H1 (cell line): ENCODE measurements at regions not wholly inside any gene's neighbourhood (a gene's known extent, or its start where the extent isn't known, plus 50 kb on each side); places are given as distances from the start of the nearest gene placed in this dataset.

Experiments used
- CTCF ChIA-PET: fragments of 300-600 bp; sonication (Branson Sonifier 250); formaldehyde crosslinking; loops from one replicate; lab custom pipeline; 2021; ENCODE audit not compliant: partially characterized antibody; lab: Charles Lee
- POLR2A ChIA-PET: fragments of 300-600 bp; sonication (Branson Sonifier 250); formaldehyde crosslinking; loops from one replicate; lab custom pipeline; 2021; ENCODE audit warnings: inconsistent platforms; ENCODE audit not compliant: partially characterized antibody; lab: Charles Lee
- DNase-seq, 2 experiments: peaks; one replicate each; pipeline versions ENCODE4 v3.0.0 to v3.0.0-alpha.2; 2010 to 2022; ENCODE audit warnings: low spot score in 2 of 2, low read depth in 1 of 2, mixed read lengths in 1 of 2
- FAIRE-seq: peaks from 2 replicates; lab custom pipeline; 2011; peaks lifted over from hg19 to GRCh38; lab: Jason Lieb, UNC
- H2AFZ ChIP-seq: 2 replicates; pipeline ENCODE4 v1.8.1; 2012; ENCODE audit warnings: low read length, inconsistent platforms
- H2AK5ac ChIP-seq: 2 replicates; pipeline ENCODE4 v1.6.1; 2013; ENCODE audit warnings: low read depth, low read length
- H2BK120ac ChIP-seq: replicated peaks from 2 replicates; pipeline ENCODE3; 2013; ENCODE audit warnings: low read depth, low read length, inconsistent platforms
- H2BK12ac ChIP-seq: 2 replicates; pipeline ENCODE4 v1.6.1; 2013; ENCODE audit warnings: low read depth, low read length
- H2BK15ac ChIP-seq: 2 replicates; pipeline ENCODE4 v1.6.1; 2013; ENCODE audit warnings: low read length
- H2BK20ac ChIP-seq: 2 replicates; pipeline ENCODE4 v1.6.1; 2013; ENCODE audit warnings: low read length
- H2BK5ac ChIP-seq: 2 replicates; pipeline ENCODE4 v1.6.1; 2013; ENCODE audit warnings: low read depth, low read length
- H3K14ac ChIP-seq: 2 replicates; pipeline ENCODE4 v1.6.1; 2013; ENCODE audit warnings: inconsistent platforms; ENCODE audit not compliant: insufficient read length
- H3K18ac ChIP-seq: 2 replicates; pipeline ENCODE4 v1.6.1; 2013; ENCODE audit warnings: low read length; ENCODE audit errors: extremely low read depth
- H3K23ac ChIP-seq: 2 replicates; pipeline ENCODE4 v1.6.1; 2013; ENCODE audit warnings: inconsistent platforms; ENCODE audit not compliant: insufficient read length
- H3K23me2 ChIP-seq: 2 replicates; pipeline ENCODE4 v1.6.1; 2013; ENCODE audit warnings: low read depth, low read length
- H3K27ac ChIP-seq: 2 replicates; pipeline ENCODE4 v1.6.1; 2011; ENCODE audit warnings: low read depth, low read length, inconsistent platforms
- H3K27me3 ChIP-seq, 4 experiments: replicated peaks in 1 of 4; 1 replicate in 1 of 4; 2 replicates in 3 of 4; pipeline versions ENCODE4 v1.6.1 to v1.8.1; 2011 to 2013; ENCODE audit warnings: low read length in 3 of 4, mild to moderate bottlenecking in 3 of 4, inconsistent platforms in 2 of 4, mixed read lengths in 2 of 4, moderate library complexity in 1 of 4; ENCODE audit not compliant: control insufficient read depth in 3 of 4, insufficient read depth in 3 of 4; ENCODE audit errors: extremely low read depth in 1 of 4
- H3K36me3 ChIP-seq, 4 experiments: 2 replicates each; pipeline versions ENCODE4 v1.6.1 to v1.8.1; 2011 to 2013; ENCODE audit warnings: mild to moderate bottlenecking in 4 of 4, low read length in 3 of 4, moderate library complexity in 2 of 4, control low read depth in 1 of 4, inconsistent platforms in 1 of 4; ENCODE audit not compliant: insufficient read depth in 4 of 4, control insufficient read depth in 2 of 4
- H3K4ac ChIP-seq: replicated peaks from 2 replicates; pipeline ENCODE3; 2013; ENCODE audit warnings: low read length, low read depth, mixed read lengths, inconsistent platforms; ENCODE audit not compliant: insufficient read length
- H3K4me1 ChIP-seq, 4 experiments: replicated peaks in 1 of 4; 1 replicate in 1 of 4; 2 replicates in 3 of 4; pipeline versions ENCODE4 v1.6.1 to v1.8.1; 2011 to 2013; ENCODE audit warnings: low read length in 3 of 4, inconsistent platforms in 2 of 4, mixed read lengths in 1 of 4; ENCODE audit not compliant: insufficient read depth in 4 of 4, control insufficient read depth in 3 of 4
- H3K4me2 ChIP-seq, 2 experiments: 2 replicates each; pipeline versions ENCODE4 v1.6.1 to v1.8.1; 2011 to 2013; ENCODE audit warnings: low read depth in 2 of 2, low read length in 2 of 2, control low read depth in 1 of 2, inconsistent platforms in 1 of 2, mild to moderate bottlenecking in 1 of 2; ENCODE audit not compliant: insufficient read depth in 1 of 2
- H3K4me3 ChIP-seq, 4 experiments: fragments of 200-600, 300-600 bp in 1 of 4; sonication (generic), shearing (Covaris generic), sonication (Bioruptor Twin) in 1 of 4; 2 replicates each; pipeline versions ENCODE4 v1.5.1 to v1.8.1; 2011 to 2016; ENCODE audit warnings: low read length in 4 of 4, low read depth in 3 of 4, control low read depth in 2 of 4, inconsistent platforms in 2 of 4, mild to moderate bottlenecking in 2 of 4, mixed read lengths in 1 of 4, moderate library complexity in 1 of 4; ENCODE audit not compliant: insufficient read depth in 2 of 4; ENCODE audit errors: extremely low read depth in 1 of 4
- H3K56ac ChIP-seq: replicated peaks from 2 replicates; pipeline ENCODE3; 2013; ENCODE audit warnings: low read depth, mild to moderate bottlenecking, mixed read lengths, low read length, inconsistent platforms; ENCODE audit not compliant: insufficient read length
- H3K79me1 ChIP-seq: 2 replicates; pipeline ENCODE4 v1.6.1; 2013; ENCODE audit warnings: low read depth, low read length, control low read depth
- H3K79me2 ChIP-seq, 2 experiments: 2 replicates each; pipeline versions ENCODE4 v1.6.1 to v1.8.1; 2012 to 2013; ENCODE audit warnings: low read length in 2 of 2, mild to moderate bottlenecking in 2 of 2, inconsistent platforms in 1 of 2; ENCODE audit not compliant: insufficient read depth in 2 of 2, control insufficient read depth in 1 of 2
- H3K9ac ChIP-seq, 4 experiments: replicated peaks in 1 of 4; 1 replicate in 1 of 4; 2 replicates in 3 of 4; pipeline versions ENCODE4 v1.6.1 to v1.8.1; 2011 to 2013; ENCODE audit warnings: low read depth in 3 of 4, low read length in 3 of 4, control low read depth in 2 of 4, mild to moderate bottlenecking in 2 of 4, moderate library complexity in 2 of 4, inconsistent platforms in 1 of 4; ENCODE audit errors: extremely low read depth in 1 of 4
- H3K9me3 ChIP-seq, 2 experiments: 2 replicates each; pipeline versions ENCODE4 v1.6.1 to v1.8.1; 2012 to 2013; ENCODE audit warnings: mild to moderate bottlenecking in 2 of 2, moderate library complexity in 2 of 2, control low read depth in 1 of 2, inconsistent platforms in 1 of 2, low read depth in 1 of 2, low read length in 1 of 2, mixed read lengths in 1 of 2; ENCODE audit not compliant: insufficient read depth in 2 of 2
- H4K20me1 ChIP-seq, 2 experiments: replicated peaks in 1 of 2; 2 replicates each; pipeline versions ENCODE3 to v1.8.1; 2011 to 2013; ENCODE audit warnings: inconsistent platforms in 2 of 2, low read length in 2 of 2, mild to moderate bottlenecking in 1 of 2; ENCODE audit not compliant: insufficient read depth in 2 of 2, control insufficient read depth in 1 of 2
- H4K5ac ChIP-seq: 2 replicates; pipeline ENCODE4 v1.6.1; 2013; ENCODE audit warnings: low read length, low read depth, mixed read lengths, inconsistent platforms; ENCODE audit not compliant: insufficient read length
- H4K8ac ChIP-seq: 2 replicates; pipeline ENCODE4 v1.8.0; 2013; ENCODE audit warnings: mild to moderate bottlenecking, moderate library complexity, low read length, inconsistent platforms; ENCODE audit not compliant: insufficient read depth; ENCODE audit errors: extremely low read depth
- H4K91ac ChIP-seq: replicated peaks from 2 replicates; pipeline ENCODE3; 2013; ENCODE audit warnings: low read length, mixed read lengths, inconsistent platforms; ENCODE audit not compliant: insufficient read length
- ATF2 ChIP-seq: IDR thresholded peaks from 2 replicates; pipeline ENCODE4 v1.6.1; 2012; ENCODE audit warnings: low read length, inconsistent platforms
- JUN ChIP-seq: IDR thresholded peaks from 2 replicates; pipeline ENCODE4 v1.6.1; 2011; ENCODE audit warnings: low read depth, mild to moderate bottlenecking, improper control_type of control experiment, low read length
- WGBS, 2 experiments: shearing (Covaris generic) in 1 of 2; methylation state at CpG; one replicate each; pipeline versions ENCODE4 v1.1.6 to v1.1.7; 2013 to 2015; ENCODE audit warnings: low lambda C conversion rate in 2 of 2, mixed read lengths in 2 of 2, inconsistent platforms in 1 of 2, low coverage in 1 of 2, missing lambda C conversion rate in 1 of 2; ENCODE audit not compliant: insufficient replicate concordance in 2 of 2, insufficient coverage in 1 of 2, insufficient read length in 1 of 2; ENCODE audit errors: extremely low coverage in 1 of 2, missing lambda C conversion rate in 1 of 2; 5-methylcytosine and 5-hydroxymethylcytosine counted together

GRCh38 chr1:216961516-216961915, 238.3 kb upstream of the ESRRG start:
- Histone ChIP-seq H3K56ac (no peak overlapping the region), H3K18ac (no peak overlapping the region), H4K91ac (no peak overlapping the region), H3K4me1 (no peaks in the 10 kb centered on the region), H2AK5ac (no peak overlapping the region), H4K5ac (no peak overlapping the region), H2BK5ac (no peak overlapping the region), H3K23ac (no peak overlapping the region), H3K4ac (no peak overlapping the region), H3K79me2 (no peaks in the 10 kb centered on the region), H2AFZ (no peak overlapping the region), H2BK20ac (no peak overlapping the region), H3K27ac (no peak overlapping the region), H3K4me3 (no peak overlapping the region), H2BK15ac (no peak overlapping the region), H2BK12ac (no peak overlapping the region), H4K20me1 (no peaks in the 10 kb centered on the region), H3K4me2 (no peak overlapping the region), H3K27me3 (no peaks in the 10 kb centered on the region), H3K79me1 (no peaks in the 10 kb centered on the region), H3K9ac (no peak overlapping the region), H3K36me3 (no peaks in the 10 kb centered on the region), H4K8ac (no peak overlapping the region), H3K9me3 (no peaks in the 10 kb centered on the region), H3K23me2 (no peaks in the 10 kb centered on the region), H2BK120ac (no peak overlapping the region), H3K14ac (no peak overlapping the region)
- no peak for FAIRE-seq
- ChIA-PET POLR2A (no interaction called here), CTCF (interaction anchor here (2.0 kb wide), 1 partner anchor 16 kb away, joined by 10 read pairs; no protein-coding TSS in a partner anchor)
- WGBS, 2 experiments = 69% methylated on average over 3 of the region's 3 CpGs; no CpG with 5 or more reads in 1 of the 2 experiments
- no peak for DNase-seq
- no peak for TF ChIP-seq JUN
- no peak for TF ChIP-seq ATF2
